Thymus (tissue), 11 donors: ENCODE measurements at regions not wholly inside any gene's neighbourhood (a gene's known extent, or its start where the extent isn't known, plus 50 kb on each side); places are given as distances from the start of the nearest gene placed in this dataset.

Source experiments
- DNase-seq, 9 donors: peaks; one replicate each; pipeline ENCODE4 v3.0.0-alpha.2; 2013; ENCODE audit warnings: low spot score in 9 of 9, low read depth in 6 of 9, missing footprints in 1 of 9
- H3K27ac ChIP-seq, 2 donors: one replicate each; pipeline ENCODE4 v1.5.1; 2013; ENCODE audit warnings: control low read depth in 1 of 2, low read depth in 1 of 2, low read length in 1 of 2, mild to moderate bottlenecking in 1 of 2, moderate library complexity in 1 of 2
- H3K27me3 ChIP-seq, 2 donors: one replicate each; pipeline ENCODE4 v1.5.1; 2013; ENCODE audit warnings: low read length in 1 of 2; ENCODE audit not compliant: control insufficient read depth in 2 of 2, insufficient read depth in 1 of 2
- H3K36me3 ChIP-seq, 2 donors: one replicate each; pipeline ENCODE4 v1.5.1; 2013; ENCODE audit warnings: low read length in 1 of 2, mild to moderate bottlenecking in 1 of 2, moderate library complexity in 1 of 2; ENCODE audit not compliant: control insufficient read depth in 2 of 2, insufficient read depth in 2 of 2
- H3K4me1 ChIP-seq, 2 donors: one replicate each; pipeline ENCODE4 v1.5.1; 2013; ENCODE audit warnings: low read length in 2 of 2; ENCODE audit not compliant: control insufficient read depth in 2 of 2, insufficient read depth in 2 of 2
- H3K4me3 ChIP-seq, 2 donors: one replicate each; pipeline ENCODE4 v1.5.1; 2013; ENCODE audit warnings: low read length in 2 of 2, control low read depth in 1 of 2, mild to moderate bottlenecking in 1 of 2
- H3K9me3 ChIP-seq, 2 donors: one replicate each; pipeline ENCODE4 v1.5.1; 2013; ENCODE audit warnings: low read length in 1 of 2, mild to moderate bottlenecking in 1 of 2; ENCODE audit not compliant: control insufficient read depth in 2 of 2, insufficient read depth in 1 of 2
- WGBS: extraction: QIAGEN DNeasy Blood & Tissue Kit; methylation state at CpG from one replicate; pipeline ENCODE4 v1.1.7; 2013; 5-methylcytosine and 5-hydroxymethylcytosine counted together
- donor health status: healthy.

DNA sequence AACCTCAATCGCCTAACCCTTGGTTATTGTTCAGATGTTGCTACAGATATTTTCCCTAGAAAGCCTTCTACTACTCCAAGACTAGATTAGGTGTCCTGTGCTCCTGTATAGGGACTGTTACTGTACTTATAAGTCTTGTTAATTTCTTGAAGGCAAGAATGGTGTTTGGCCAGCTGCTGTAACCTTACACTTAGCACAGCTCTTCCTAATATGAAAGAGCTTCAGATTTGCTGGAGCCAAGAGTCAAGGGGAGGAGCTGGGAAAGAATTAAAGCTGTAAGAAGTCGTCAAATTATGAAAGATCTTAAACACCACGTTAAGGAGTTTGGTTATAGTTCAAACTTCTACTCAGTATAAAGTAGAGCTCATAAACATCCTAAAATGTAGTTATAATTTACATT is 245.9 kb upstream of the TLL1 start:
- Histone ChIP-seq H3K9me3 (no peaks in the 10 kb centered on the region), H3K4me1 (peaks cover 0 to 6% of the 10 kb centered on the region in 2 donors), H3K36me3 (no peaks in the 10 kb centered on the region), H3K27me3 (no peaks in the 10 kb centered on the region), H3K27ac (no peak overlapping the region), H3K4me3 (no peak overlapping the region)
- WGBS, result 88% methylated on average over 3 of the region's 3 CpGs
- no peak for DNase-seq

GRCh38 chr4:165627548-165627947 is 245.5 kb upstream of the TLL1 start:
- DNase-seq, result no peak
- no peak overlapping the region for H3K4me3 ChIP-seq
- H3K9me3 ChIP-seq, result no peaks in the 10 kb centered on the region
- H3K4me1 ChIP-seq, result peaks cover 0 to 6% of the 10 kb centered on the region in 2 donors
- H3K36me3 ChIP-seq, result no peaks in the 10 kb centered on the region
- no peak overlapping the region for H3K27ac ChIP-seq
- H3K27me3 ChIP-seq, result no peaks in the 10 kb centered on the region
- 88% methylated on average over 5 of the region's 5 CpGs for WGBS

DNA sequence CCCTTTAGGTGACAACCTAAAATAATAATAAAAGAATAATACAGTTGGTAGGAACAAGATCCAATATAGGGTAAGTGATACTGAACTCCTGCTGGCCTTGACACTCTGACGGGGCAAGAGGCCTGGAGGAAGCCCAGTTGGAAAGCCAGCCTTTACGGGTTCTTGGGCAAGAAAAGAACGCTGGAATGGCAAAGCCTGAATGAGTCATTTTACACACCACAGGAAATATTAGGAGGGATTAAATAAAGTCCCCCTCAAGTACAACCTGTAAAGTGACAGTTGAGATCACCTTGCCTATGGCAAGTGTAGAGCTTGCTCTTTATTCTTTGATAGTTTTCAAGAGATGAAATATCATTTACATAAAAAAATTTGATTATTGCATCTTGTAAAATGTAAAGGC is 244.5 kb upstream of the TLL1 start:
- WGBS, result 95% methylated on average over 3 of the region's 3 CpGs
- H3K9me3 ChIP-seq, result no peaks in the 10 kb centered on the region
- peaks cover 0 to 6% of the 10 kb centered on the region in 2 donors for H3K4me1 ChIP-seq
- H3K36me3 ChIP-seq, result no peaks in the 10 kb centered on the region
- DNase-seq, result no peak
- no peak overlapping the region for H3K4me3 ChIP-seq
- H3K27me3 ChIP-seq, result no peaks in the 10 kb centered on the region
- no peak overlapping the region for H3K27ac ChIP-seq

- no peak for DNase-seq
- Histone ChIP-seq H3K27ac (no peak overlapping the region), H3K36me3 (no peaks in the 10 kb centered on the region), H3K9me3 (peaks cover 0 to 6% of the 10 kb centered on the region in 2 donors), H3K27me3 (no peaks in the 10 kb centered on the region), H3K4me3 (no peak overlapping the region), H3K4me1 (peaks cover 0 to 13% of the 10 kb centered on the region in 2 donors)
Observed at GRCh38 chr4:165630671-165631070, 242.4 kb upstream of the TLL1 start.

DNA sequence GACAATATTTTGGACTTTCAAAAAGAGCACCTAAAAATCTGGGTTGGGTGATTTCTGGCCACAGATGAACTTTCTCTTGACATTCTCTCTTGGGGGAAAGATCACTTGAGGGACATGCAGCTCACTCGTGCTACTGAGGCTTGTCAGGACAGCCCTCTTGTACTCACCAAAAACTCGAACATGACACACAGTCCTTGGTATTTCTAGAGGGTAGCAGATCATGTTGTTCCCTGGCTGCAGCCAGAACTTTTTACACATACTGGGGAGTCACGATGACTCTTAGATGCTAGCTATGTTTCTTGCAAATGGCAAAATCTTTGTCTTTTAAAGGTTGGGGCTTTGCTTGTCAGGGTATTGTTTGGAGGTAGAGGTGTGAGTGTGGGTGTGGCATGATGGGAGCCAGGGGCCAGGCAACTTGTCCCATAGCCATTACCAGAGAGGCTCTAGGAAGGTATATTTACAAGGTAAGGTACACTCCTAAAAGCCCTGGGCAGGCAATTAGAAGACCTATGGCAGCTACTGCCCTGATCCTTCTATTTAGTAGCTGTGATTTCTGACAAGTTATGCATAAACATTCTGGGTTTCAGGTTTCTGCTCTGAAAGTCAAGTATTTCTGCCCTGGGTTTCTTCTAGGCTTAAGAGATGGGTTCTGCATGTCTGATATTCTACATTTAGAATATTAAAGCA is 241.7 kb upstream of the TLL1 start:
- no peak overlapping the region for H3K27ac ChIP-seq
- WGBS, result 92% methylated on average over 3 of the region's 3 CpGs

GRCh38 chr4:165631912-165632311 is 241.1 kb upstream of the TLL1 start:
- 60% methylated on average over 3 of the region's 3 CpGs for whole genome bisulfite sequencing
- DNase-seq, result peak in 4 of 9 donors; percentile 1 to 33 (median 6)
- peaks cover 0 to 7% of the 10 kb centered on the region in 2 donors for H3K9me3 ChIP-seq
- H3K27ac ChIP-seq, result no peak overlapping the region
- H3K36me3 ChIP-seq, result no peaks in the 10 kb centered on the region
- H3K4me3 ChIP-seq, result no peak overlapping the region
- no peaks in the 10 kb centered on the region for H3K27me3 ChIP-seq
- peaks cover 0 to 16% of the 10 kb centered on the region in 2 donors for H3K4me1 ChIP-seq

More for the DNA sequence above, 241.7 kb upstream of the TLL1 start:
- no peak for DNase-seq
- Histone ChIP-seq H3K27me3 (no peaks in the 10 kb centered on the region), H3K4me1 (peaks cover 0 to 16% of the 10 kb centered on the region in 2 donors), H3K9me3 (peaks cover 0 to 7% of the 10 kb centered on the region in 2 donors), H3K4me3 (no peak overlapping the region), H3K36me3 (no peaks in the 10 kb centered on the region)

GRCh38 chr4:165634766-165635165 is 238.3 kb upstream of the TLL1 start:
- H3K27ac ChIP-seq, result no peak overlapping the region
- peaks cover 0 to 7% of the 10 kb centered on the region in 2 donors for H3K9me3 ChIP-seq
- no peak for DNase-seq
- H3K4me1 ChIP-seq, result peaks cover 0 to 16% of the 10 kb centered on the region in 2 donors
- no peak overlapping the region for H3K4me3 ChIP-seq
- H3K27me3 ChIP-seq, result no peaks in the 10 kb centered on the region
- no peaks in the 10 kb centered on the region for H3K36me3 ChIP-seq

DNA sequence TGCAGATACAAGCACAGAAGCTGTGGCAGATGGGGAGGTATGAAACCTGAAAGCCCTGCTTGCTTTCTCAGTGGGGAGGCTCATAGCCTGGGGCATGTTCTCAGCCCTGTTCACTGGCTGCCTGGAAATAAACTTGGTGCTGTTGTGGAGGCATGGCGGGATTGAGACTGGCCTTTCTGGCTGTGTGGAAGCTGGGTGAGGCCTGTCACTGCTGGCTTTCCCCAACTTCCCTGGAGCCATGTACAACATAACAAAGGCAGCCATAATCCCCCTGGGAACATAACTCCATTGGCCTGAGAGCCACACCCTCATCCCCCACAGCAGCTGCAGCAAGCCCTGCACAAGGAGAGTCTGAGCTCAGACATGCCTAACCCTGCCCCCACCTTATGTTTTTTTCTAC is 237.7 kb upstream of the TLL1 start:
- peaks cover 0 to 7% of the 10 kb centered on the region in 2 donors for H3K9me3 ChIP-seq
- WGBS, result 100% methylated on average over 1 of the region's 1 CpG
- no peak overlapping the region for H3K27ac ChIP-seq
- no peaks in the 10 kb centered on the region for H3K27me3 ChIP-seq
- H3K4me3 ChIP-seq, result no peak overlapping the region
- H3K36me3 ChIP-seq, result no peaks in the 10 kb centered on the region
- H3K4me1 ChIP-seq, result peaks cover 0 to 16% of the 10 kb centered on the region in 2 donors
- no peak for DNase-seq

DNA sequence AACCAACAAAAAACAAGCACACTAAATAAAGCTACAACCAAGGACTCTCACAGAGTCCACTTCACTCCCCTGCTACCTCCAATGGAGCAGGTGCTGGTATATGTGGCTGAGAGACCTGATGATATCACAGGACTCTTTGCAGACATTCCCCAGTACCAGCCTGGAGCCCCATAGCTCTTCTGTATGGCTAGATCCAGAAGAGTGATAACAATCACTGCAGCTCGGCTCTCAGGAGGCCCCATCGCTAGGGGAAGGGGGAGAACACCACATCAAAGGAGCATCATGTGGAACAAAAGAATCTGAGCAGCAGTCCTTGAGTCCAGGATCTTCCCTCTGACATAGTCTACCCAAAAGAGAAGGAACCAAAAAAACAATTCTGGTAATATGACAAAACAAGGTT is 237.1 kb upstream of the TLL1 start:
- Histone ChIP-seq H3K9me3 (peaks cover 0 to 7% of the 10 kb centered on the region in 2 donors), H3K27me3 (no peaks in the 10 kb centered on the region), H3K27ac (no peak overlapping the region), H3K4me3 (no peak overlapping the region), H3K4me1 (peaks cover 0 to 16% of the 10 kb centered on the region in 2 donors), H3K36me3 (no peaks in the 10 kb centered on the region)
- DNase-seq, result peak in 6 of 9 donors; percentile 7 to 45 (median 12)
- WGBS, result 3% methylated on average over 2 of the region's 2 CpGs
